ENCODE measurements at regions not wholly inside any gene's neighbourhood (a gene's known extent, or its start where the extent isn't known, plus 50 kb on each side); places are given as distances from the start of the nearest gene placed in this dataset.

GRCh38 chr5:74500110-74500917 lies 140.2 kb downstream of the ENC1 start:
- Histone ChIP-seq H3K27me3 (replicated peaks; ENCODE audit: control insufficient read depth, insufficient read depth, low read length) (no peaks in the 10 kb centered on the region), H3K4me1 (peaks cover 46% of the 10 kb centered on the region), H3K4me3 (ENCODE audit: low read depth, low read length) (no peak overlapping the region), H3K36me3 (ENCODE audit: control insufficient read depth, insufficient read depth, low read length) (no peaks in the 10 kb centered on the region; the same call in 1 of the 2 replicates), H3K9me3 (no peaks in the 10 kb centered on the region)
- Mint-ChIP-seq H3K9me3 (ENCODE audit: unreplicated experiment) (peaks cover 9% of the 10 kb centered on the region), H3K4me3 (ENCODE audit: unreplicated experiment) (peak overlapping the region; percentile 7), H3K36me3 (ENCODE audit: insufficient read depth, unreplicated experiment) (no peaks in the 10 kb centered on the region), H3K27ac (ENCODE audit: unreplicated experiment) (peak overlapping the region; percentile 64), H3K4me1 (ENCODE audit: low read depth, unreplicated experiment) (peaks cover 44% of the 10 kb centered on the region), H3K27me3 (ENCODE audit: insufficient read depth, unreplicated experiment) (no peaks in the 10 kb centered on the region)
- intact Hi-C loops (cut with micrococcal nuclease; ENCODE audit: unreplicated experiment), result loop anchor here (5.0 kb wide), 2 partner anchors 82 to 142 kb away; partner anchors contain the start of gene ENC1
- ChIA-PET POLR2A (interaction anchor here (0.7 to 1.2 kb wide), 2 partner anchors 140 to 1005 kb away, joined by 5 to 8 read pairs; partner anchors contain the start of gene ENC1), CTCF (interaction anchor here (0.7 kb wide), 3 partner anchors 9 to 139 kb away, joined by 3 read pairs; no protein-coding TSS in a partner anchor)
- no peak for DNase-seq
- BruUV-seq (replicated peaks), result no TSS peak
- TF ChIP-seq, protein P1, sequence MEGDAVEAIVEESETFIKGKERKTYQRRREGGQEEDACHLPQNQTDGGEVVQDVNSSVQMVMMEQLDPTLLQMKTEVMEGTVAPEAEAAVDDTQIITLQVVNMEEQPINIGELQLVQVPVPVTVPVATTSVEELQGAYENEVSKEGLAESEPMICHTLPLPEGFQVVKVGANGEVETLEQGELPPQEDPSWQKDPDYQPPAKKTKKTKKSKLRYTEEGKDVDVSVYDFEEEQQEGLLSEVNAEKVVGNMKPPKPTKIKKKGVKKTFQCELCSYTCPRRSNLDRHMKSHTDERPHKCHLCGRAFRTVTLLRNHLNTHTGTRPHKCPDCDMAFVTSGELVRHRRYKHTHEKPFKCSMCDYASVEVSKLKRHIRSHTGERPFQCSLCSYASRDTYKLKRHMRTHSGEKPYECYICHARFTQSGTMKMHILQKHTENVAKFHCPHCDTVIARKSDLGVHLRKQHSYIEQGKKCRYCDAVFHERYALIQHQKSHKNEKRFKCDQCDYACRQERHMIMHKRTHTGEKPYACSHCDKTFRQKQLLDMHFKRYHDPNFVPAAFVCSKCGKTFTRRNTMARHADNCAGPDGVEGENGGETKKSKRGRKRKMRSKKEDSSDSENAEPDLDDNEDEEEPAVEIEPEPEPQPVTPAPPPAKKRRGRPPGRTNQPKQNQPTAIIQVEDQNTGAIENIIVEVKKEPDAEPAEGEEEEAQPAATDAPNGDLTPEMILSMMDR (IDR thresholded peaks at IDR 0.05; ENCODE audit: insufficient read depth in 1 of 2, low read depth in 1 of 2, low read length in 1 of 2, severe bottlenecking in 1 of 2, unreplicated experiment in 1 of 2), result no peak

- H3K27me3 ChIP-seq (replicated peaks; ENCODE audit: control insufficient read depth, insufficient read depth, low read length), result no peaks in the 10 kb centered on the region
- BruUV-seq (replicated peaks), result no TSS peak
- H3K4me3 Mint-ChIP-seq (ENCODE audit: unreplicated experiment), result peak overlapping the region; percentile 41
- H3K36me3 Mint-ChIP-seq (ENCODE audit: insufficient read depth, unreplicated experiment), result no peaks in the 10 kb centered on the region
- H3K9me3 ChIP-seq, result no peaks in the 10 kb centered on the region
- no peak overlapping the region for H3K4me3 ChIP-seq (ENCODE audit: low read depth, low read length)
- ChIA-PET POLR2A (interaction anchor here (0.7 to 1.2 kb wide), 2 partner anchors 141 to 1004 kb away, joined by 5 to 8 read pairs; partner anchors contain the start of gene ENC1), CTCF (interaction anchor here (0.7 kb wide), 3 partner anchors 10 to 140 kb away, joined by 3 read pairs; no protein-coding TSS in a partner anchor)
- peaks cover 38% of the 10 kb centered on the region for H3K4me1 Mint-ChIP-seq (ENCODE audit: low read depth, unreplicated experiment)
- TF ChIP-seq, protein P1 (IDR thresholded peaks at IDR 0.05; ENCODE audit: insufficient read depth in 1 of 2, low read depth in 1 of 2, low read length in 1 of 2, severe bottlenecking in 1 of 2, unreplicated experiment in 1 of 2), result no peak
- H3K27me3 Mint-ChIP-seq (ENCODE audit: insufficient read depth, unreplicated experiment), result no peaks in the 10 kb centered on the region
- intact Hi-C loops (cut with micrococcal nuclease; ENCODE audit: unreplicated experiment), result loop anchor here (5.0 kb wide), 2 partner anchors 83 to 143 kb away; partner anchors contain the start of gene ENC1
- peaks cover 46% of the 10 kb centered on the region for H3K4me1 ChIP-seq
- peak overlapping the region; percentile 64 for H3K27ac Mint-ChIP-seq (ENCODE audit: unreplicated experiment)
- DNase-seq, result no peak
- peaks cover 3% of the 10 kb centered on the region for H3K9me3 Mint-ChIP-seq (ENCODE audit: unreplicated experiment)
- H3K36me3 ChIP-seq (ENCODE audit: control insufficient read depth, insufficient read depth, low read length), result no peaks in the 10 kb centered on the region; the same call in 1 of the 2 replicates
These were observed 141.1 kb downstream of the ENC1 start for GRCh38 chr5:74499256-74500050.

DNA sequence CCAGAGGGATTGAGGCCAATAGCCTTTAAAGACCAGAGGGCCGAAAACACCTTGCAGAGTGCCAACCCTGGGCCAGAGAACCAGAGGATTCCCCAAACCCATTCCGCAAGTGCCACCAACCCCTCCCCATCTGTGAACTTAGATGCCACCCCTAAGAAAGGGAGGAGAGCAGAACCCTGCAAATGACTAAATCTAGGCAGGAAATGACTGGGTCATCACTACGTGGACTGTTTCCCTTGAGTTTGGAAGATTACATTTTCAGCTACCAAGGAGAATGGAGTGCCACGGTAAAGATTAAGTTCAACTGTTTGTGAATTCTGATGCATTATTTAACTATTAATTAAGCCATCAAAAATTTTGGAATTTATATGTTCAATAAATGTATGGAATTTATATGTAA lies 142.8 kb downstream of the ENC1 start:
- intact Hi-C loops (cut with micrococcal nuclease; ENCODE audit: unreplicated experiment), result no loop called here
- H3K36me3 Mint-ChIP-seq (ENCODE audit: insufficient read depth, unreplicated experiment), result no peaks in the 10 kb centered on the region
- no peaks in the 10 kb centered on the region for H3K27me3 ChIP-seq (replicated peaks; ENCODE audit: control insufficient read depth, insufficient read depth, low read length)
- H3K36me3 ChIP-seq (ENCODE audit: control insufficient read depth, insufficient read depth, low read length), result no peaks in the 10 kb centered on the region; the same call in 1 of the 2 replicates
- no peaks in the 10 kb centered on the region for H3K9me3 ChIP-seq
- TF ChIP-seq, protein P1 (IDR thresholded peaks at IDR 0.05; ENCODE audit: insufficient read depth in 1 of 2, low read depth in 1 of 2, low read length in 1 of 2, severe bottlenecking in 1 of 2, unreplicated experiment in 1 of 2), result no peak
- DNase-seq, result no peak
- BruUV-seq (replicated peaks), result no TSS peak
- no peaks in the 10 kb centered on the region for H3K27me3 Mint-ChIP-seq (ENCODE audit: insufficient read depth, unreplicated experiment)
- CTCF ChIA-PET, result no interaction called here
- H3K4me1 ChIP-seq, result peaks cover 49% of the 10 kb centered on the region
- H3K4me3 Mint-ChIP-seq (ENCODE audit: unreplicated experiment), result no peak overlapping the region
- POLR2A ChIA-PET, result no interaction called here
- peaks cover 38% of the 10 kb centered on the region for H3K4me1 Mint-ChIP-seq (ENCODE audit: low read depth, unreplicated experiment)
- no peak overlapping the region for H3K27ac Mint-ChIP-seq (ENCODE audit: unreplicated experiment)
- H3K9me3 Mint-ChIP-seq (ENCODE audit: unreplicated experiment), result peaks cover under 1% of the 10 kb centered on the region
- H3K4me3 ChIP-seq (ENCODE audit: low read depth, low read length), result no peak overlapping the region
